GM13977 (cell line): ENCODE measurements at regions not wholly inside any gene's neighbourhood (a gene's known extent, or its start where the extent isn't known, plus 50 kb on each side); places are given as distances from the start of the nearest gene placed in this dataset.
A peak's percentile ranks its signal among the peaks of the same experiment; 100 is the strongest.

Experiments
- DNase-seq: peaks from one replicate; pipeline ENCODE4 v3.0.0; 2012; ENCODE audit warnings: low spot score
- in situ Hi-C: fragments of 300-500 bp; cut with MboI; formaldehyde crosslinking; loops from one replicate; pipeline ENCODE4 v1.12.0; 2022; ENCODE audit warnings: low sequenced_read_pairs, low pct_unique_long_range_greater_than_20kb, mixed read lengths, inconsistent platforms; ENCODE audit not compliant: unreplicated experiment
- TF ChIP-seq, protein P1 (sequence below): IDR thresholded peaks from 2 replicates; pipeline ENCODE4 v1.5.1; 2012; ENCODE audit warnings: mild to moderate bottlenecking, control low read depth; ENCODE audit not compliant: insufficient read depth; ENCODE audit errors: extremely low read depth, missing control alignments

DNA sequence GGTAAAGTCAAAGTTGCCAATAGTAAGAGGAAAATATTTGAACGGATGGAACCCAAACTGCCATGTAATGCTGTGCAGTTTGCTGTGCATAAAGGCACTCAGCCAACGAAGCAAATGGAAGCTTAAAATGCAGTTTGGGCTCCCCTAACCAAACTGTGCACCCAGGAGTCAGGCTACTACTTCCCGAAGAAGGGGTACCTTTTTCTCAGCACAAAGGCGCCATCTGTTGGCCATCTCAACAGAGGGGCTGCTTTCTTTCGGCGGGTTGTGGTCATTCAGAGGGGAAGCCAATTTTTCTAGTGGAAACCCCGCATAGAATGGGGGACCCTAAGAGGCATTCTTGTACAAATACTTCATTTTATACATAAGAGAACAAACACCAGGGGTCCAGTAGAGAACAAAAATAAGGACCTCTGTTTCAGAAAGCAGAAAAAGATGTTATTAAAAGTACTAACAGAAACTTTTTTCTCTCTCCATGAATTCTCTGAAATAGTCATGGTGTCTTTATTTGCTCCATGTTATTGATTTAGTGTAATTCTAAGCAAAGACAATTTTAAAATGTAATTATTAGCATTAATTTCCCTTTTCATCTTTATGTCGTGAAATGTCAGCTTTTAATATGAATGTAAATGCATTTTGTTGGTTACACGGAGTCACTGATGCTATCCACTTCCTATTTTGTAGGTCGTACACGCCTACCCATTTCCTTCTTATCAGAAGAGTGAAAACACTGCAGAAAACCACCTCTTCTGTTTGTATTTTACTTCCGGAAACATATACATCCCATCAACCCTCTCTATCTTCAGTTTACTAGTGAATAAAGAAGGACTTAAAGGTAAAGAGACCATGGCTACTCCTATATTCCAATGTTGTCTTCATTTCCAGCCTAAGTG lies 453.3 kb downstream of the KCNJ2 start:
- peak; percentile 50 for DNase-seq
- in situ Hi-C loops: no loop called here
- TF ChIP-seq, protein P1, sequence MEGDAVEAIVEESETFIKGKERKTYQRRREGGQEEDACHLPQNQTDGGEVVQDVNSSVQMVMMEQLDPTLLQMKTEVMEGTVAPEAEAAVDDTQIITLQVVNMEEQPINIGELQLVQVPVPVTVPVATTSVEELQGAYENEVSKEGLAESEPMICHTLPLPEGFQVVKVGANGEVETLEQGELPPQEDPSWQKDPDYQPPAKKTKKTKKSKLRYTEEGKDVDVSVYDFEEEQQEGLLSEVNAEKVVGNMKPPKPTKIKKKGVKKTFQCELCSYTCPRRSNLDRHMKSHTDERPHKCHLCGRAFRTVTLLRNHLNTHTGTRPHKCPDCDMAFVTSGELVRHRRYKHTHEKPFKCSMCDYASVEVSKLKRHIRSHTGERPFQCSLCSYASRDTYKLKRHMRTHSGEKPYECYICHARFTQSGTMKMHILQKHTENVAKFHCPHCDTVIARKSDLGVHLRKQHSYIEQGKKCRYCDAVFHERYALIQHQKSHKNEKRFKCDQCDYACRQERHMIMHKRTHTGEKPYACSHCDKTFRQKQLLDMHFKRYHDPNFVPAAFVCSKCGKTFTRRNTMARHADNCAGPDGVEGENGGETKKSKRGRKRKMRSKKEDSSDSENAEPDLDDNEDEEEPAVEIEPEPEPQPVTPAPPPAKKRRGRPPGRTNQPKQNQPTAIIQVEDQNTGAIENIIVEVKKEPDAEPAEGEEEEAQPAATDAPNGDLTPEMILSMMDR: peak; percentile 65

DNA sequence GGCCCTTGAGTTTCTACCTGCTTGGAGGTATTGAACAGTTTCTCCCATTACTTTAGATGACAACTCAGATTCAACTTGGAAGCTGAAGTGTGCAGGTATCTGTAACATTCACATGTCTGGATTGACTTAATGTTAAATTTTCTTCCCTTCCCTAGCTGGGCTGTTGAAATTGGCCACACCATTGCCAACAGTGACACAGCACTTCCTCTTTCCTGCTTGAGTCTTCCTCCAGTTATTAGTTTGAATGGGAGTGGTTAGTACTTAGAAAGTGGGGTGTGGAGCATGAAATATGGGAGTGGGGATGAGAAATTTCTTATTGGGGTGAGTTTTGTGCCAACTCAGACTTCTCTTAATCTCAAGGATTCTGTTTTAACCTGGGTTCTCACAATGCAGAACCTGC lies 454.9 kb downstream of the KCNJ2 start:
- in situ Hi-C loops: no loop called here
- DNase-seq: no peak
- TF ChIP-seq, protein P1: no peak

DNA sequence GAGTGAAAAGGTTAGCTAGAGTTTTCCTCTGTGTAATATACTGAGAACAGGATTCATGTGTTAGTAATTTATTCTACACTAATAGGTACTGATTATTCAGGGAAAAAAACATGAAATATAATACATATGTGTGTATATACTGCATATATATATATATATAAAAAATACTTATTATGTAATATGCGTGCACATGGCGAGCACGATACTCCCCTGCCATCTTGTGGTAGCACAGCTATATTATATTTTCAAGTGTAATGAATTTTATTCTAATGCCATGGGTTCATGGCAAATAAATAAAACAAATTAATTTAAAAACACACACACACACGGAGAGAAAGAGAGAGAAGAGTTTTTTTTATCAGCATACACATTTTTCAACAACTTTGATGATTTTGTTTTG lies 460.6 kb downstream of the KCNJ2 start:
- DNase-seq: no peak

DNA sequence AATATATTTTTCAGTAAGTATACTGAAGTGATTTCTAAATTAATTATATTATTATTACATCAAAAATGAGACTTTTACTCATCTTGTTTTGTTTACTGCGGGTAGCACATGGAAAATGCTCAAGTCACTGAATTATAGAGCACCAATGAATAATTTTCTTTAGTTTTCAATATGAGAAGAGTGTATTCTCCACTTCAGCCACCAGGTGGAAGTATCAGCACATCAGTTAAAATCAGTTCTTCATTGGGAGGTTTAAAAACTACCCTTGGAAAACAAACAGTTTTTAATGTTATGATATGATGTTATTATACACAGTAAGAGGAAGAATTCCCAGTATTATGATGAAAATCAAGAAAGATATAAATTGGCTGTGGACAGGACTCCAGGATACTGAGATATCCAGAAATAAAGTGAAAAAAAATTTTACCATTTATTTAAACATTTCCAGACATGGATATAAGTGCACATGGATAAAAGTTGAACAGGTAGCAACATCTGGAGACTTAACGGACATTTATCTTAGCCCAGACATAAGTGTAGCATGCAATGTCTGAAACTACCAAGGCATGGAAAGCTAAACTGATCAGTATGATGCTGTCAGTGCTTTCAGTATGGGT lies 467.3 kb downstream of the KCNJ2 start:
- in situ Hi-C loops: loop anchor here (25.0 kb wide), 1 partner anchor 1901 kb away; no protein-coding TSS in a partner anchor
- TF ChIP-seq, protein P1: peak; percentile 57
- DNase-seq: peak; percentile 31

More for the DNA sequence above, 460.6 kb downstream of the KCNJ2 start:
- in situ Hi-C loops: loop anchor here (25.0 kb wide), 1 partner anchor 1907 kb away; no protein-coding TSS in a partner anchor
- TF ChIP-seq, protein P1: no peak

DNA sequence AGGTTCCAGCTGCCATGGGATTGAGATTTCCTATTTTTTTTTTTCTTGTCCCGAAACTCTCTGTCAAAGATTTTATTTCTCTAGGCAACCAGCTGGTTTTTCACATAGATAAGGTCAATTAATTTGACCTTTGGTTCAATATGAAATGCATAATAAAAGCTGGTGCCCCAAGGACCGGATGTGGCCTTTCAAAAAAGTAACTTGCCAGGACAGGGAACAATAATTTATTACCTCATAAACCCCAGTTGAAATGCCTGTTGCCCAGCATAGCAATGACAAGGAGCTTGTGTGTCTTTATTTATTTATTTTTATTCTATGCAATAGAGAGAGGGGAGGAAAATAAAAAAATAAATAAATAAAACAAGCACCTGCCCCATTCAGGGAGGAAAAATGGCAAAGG lies 472.7 kb downstream of the KCNJ2 start:
- TF ChIP-seq, protein P1: no peak
- no peak for DNase-seq
- in situ Hi-C loops: loop anchor here (25.0 kb wide), 1 partner anchor 1895 kb away; no protein-coding TSS in a partner anchor

DNA sequence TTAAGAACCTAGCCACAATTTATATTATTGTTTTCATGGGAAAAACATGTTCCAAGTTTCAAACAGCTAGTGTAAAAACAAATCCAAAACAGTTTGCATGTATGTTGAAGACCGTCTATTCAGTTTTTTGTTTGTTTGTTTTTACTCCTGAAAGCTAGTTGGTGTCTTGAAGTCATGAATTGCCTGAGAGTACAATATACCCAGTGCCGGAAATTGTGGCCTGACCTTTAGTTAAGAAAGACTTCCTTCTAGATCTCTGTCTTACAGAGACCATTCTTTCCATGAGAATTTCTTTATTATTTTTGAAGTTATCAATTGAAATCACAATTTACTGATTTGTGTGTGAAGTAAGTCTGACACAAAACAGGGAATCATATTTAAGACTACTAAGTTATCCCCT lies 474.8 kb downstream of the KCNJ2 start:
- TF ChIP-seq, protein P1: no peak
- in situ Hi-C loops: loop anchor here (25.0 kb wide), 1 partner anchor 1893 kb away; no protein-coding TSS in a partner anchor
- no peak for DNase-seq
